GM13977 (cell line): ENCODE measurements at regions not wholly inside any gene's neighbourhood (a gene's known extent, or its start where the extent isn't known, plus 50 kb on each side); places are given as distances from the start of the nearest gene placed in this dataset.
A peak's percentile ranks its signal among the peaks of the same experiment; 100 is the strongest.
"Not testable (repeated sequence)": the region's sequence is repeated elsewhere in the genome, so short reads cannot be mapped to it uniquely, and the experiment has no call there.

Experiments used
- DNase-seq: peaks from one replicate; pipeline ENCODE4 v3.0.0; 2012; ENCODE audit warnings: low spot score
- in situ Hi-C: fragments of 300-500 bp; cut with MboI; formaldehyde crosslinking; loops from one replicate; pipeline ENCODE4 v1.12.0; 2022; ENCODE audit warnings: low sequenced_read_pairs, low pct_unique_long_range_greater_than_20kb, mixed read lengths, inconsistent platforms; ENCODE audit not compliant: unreplicated experiment
- TF ChIP-seq, protein P1 (sequence below): IDR thresholded peaks from 2 replicates; pipeline ENCODE4 v1.5.1; 2012; ENCODE audit warnings: mild to moderate bottlenecking, control low read depth; ENCODE audit not compliant: insufficient read depth; ENCODE audit errors: extremely low read depth, missing control alignments

DNA sequence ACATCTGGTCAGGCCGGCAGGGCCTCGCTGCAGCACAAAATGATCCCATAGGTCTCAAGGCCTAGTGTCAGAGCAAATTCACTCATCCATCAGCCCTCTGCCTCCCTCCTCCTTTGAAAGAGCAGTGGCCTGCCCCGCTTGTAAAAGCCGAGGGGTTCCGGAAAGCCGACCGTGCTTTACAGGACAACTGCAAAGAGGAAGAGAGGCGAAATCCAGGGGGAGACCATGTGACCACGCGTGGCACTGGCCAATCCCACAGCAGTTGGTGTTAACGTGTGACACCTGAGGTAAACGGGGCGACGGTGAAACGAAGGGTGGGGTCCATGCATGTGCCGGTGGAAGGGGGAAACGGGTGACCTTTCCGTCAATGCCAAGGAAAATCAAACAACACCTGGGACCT lies 688.6 kb upstream of the TPTE start:
- DNase-seq, in situ Hi-C loops: not testable (repeated sequence)

- DNase-seq, in situ Hi-C loops: not testable (repeated sequence)
Measured at GRCh38 chr21:9836547-9836946, 684.8 kb upstream of the TPTE start.

- DNase-seq, in situ Hi-C loops: not testable (repeated sequence)
Measured at GRCh38 chr21:9837001-9837400, 684.4 kb upstream of the TPTE start.

GRCh38 chr21:9837526-9837925 lies 683.9 kb upstream of the TPTE start:
- in situ Hi-C loops, DNase-seq: not testable (repeated sequence)

DNA sequence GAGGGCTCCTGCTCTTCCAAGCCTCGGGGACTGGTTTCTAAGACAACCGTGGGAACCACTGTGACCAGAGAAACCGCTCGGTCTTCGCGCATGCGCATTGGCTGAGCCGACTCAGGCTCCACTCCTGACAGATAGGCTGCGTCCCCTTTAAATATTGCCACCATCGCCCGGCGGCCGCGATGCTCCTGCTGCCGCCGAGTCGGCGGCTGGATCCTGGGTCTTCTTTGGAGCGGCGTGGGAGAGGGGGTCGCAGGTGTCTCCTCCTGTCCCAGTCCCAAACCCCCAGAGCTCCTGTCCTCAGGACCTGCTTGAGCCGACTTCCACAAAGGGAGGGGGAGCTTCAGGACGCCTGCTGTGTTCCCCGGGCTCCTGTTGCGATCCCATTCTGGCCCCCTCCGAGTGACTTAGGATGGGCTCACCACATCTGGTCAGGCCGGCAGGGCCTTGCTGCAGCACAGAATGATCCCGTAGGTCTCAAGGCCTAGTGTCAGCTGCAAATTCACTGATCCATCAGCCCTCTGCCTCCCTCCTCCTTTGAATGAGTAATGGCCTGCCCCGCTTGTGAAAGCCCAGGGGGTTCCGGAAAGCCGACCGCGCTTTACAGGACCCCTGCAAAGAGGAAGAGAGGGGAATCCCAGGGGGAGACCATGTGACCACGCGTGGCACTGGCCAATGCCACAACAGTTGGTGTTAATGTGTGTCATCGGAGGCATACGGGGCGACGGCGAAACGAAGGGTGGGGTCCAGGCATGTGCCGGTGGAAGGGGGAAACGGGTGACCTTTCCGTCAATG lies 683.2 kb upstream of the TPTE start:
- DNase-seq, result peak; percentile 12
- TF ChIP-seq, protein P1, sequence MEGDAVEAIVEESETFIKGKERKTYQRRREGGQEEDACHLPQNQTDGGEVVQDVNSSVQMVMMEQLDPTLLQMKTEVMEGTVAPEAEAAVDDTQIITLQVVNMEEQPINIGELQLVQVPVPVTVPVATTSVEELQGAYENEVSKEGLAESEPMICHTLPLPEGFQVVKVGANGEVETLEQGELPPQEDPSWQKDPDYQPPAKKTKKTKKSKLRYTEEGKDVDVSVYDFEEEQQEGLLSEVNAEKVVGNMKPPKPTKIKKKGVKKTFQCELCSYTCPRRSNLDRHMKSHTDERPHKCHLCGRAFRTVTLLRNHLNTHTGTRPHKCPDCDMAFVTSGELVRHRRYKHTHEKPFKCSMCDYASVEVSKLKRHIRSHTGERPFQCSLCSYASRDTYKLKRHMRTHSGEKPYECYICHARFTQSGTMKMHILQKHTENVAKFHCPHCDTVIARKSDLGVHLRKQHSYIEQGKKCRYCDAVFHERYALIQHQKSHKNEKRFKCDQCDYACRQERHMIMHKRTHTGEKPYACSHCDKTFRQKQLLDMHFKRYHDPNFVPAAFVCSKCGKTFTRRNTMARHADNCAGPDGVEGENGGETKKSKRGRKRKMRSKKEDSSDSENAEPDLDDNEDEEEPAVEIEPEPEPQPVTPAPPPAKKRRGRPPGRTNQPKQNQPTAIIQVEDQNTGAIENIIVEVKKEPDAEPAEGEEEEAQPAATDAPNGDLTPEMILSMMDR, result no peak
- in situ Hi-C loops, result no loop called here

DNA sequence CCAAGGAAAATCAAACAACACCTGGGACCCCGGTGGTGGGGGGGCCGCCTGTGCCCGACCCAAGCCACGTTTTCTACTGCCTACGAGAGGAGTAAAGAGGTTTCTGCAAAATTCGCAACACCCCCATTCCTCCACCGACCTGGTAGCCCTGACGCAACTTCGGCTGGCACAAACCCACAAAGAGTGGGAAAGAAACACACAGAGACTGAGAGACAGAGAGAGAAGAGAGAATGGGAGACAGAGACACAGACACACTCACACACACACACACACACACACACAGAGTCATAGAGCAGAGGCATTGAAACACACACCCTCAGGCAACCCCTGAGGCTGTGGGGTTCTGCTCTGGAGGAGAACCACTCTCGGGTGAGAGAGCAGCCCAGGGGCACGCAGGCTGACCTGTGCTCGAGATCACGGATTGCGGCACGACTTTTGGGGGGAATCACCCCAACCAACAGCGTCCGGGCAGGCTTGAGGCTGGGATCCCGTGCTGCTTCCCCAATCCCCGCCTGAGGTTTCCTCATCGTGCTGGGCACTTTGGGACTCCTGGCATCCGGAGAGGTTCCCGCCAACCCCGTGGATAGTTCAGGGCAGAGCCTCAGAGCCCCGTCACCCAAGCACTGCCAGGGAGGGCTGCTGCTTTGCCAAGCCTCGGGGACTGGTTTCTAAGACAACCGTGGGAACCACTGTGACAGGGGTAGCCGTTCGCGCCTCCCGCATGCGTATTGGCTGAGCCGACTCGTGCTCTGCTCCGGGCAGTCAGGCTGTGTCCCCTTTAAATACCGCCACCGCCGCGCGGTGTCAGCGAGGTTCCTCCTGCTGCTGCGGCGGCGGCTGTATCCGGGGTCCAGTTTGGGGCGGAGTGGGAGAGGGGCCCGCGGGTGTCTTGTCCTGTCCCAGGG lies 682.4 kb upstream of the TPTE start:
- in situ Hi-C loops, result no loop called here
- TF ChIP-seq, protein P1, result no peak
- DNase-seq, result peak; percentile 12

GRCh38 chr21:9844106-9844505 lies 677.3 kb upstream of the TPTE start:
- in situ Hi-C loops, DNase-seq: not testable (repeated sequence)

- in situ Hi-C loops, DNase-seq: not testable (repeated sequence)
Measured at GRCh38 chr21:9847511-9847910, 673.9 kb upstream of the TPTE start.

DNA sequence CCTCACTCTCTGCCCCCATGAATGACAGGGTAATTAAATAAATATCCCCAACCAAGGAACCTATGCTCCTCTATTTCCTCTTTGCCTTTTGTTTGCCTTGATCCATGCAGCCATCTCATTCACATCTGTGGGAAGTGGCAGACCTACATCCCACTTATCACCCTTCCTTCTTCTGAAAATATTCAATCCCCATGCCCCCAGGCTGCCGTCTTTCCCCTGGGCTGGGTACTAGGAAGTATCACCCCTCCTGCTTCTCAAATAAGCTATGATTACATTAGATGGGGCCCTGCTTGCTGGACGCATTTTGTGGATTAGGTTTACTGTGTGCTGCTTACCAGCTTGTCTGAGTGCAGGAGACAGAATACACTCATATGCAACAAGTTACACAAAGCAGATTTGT lies 670.2 kb upstream of the TPTE start:
- DNase-seq, in situ Hi-C loops: not testable (repeated sequence)

- in situ Hi-C loops, DNase-seq: not testable (repeated sequence)
Measured at GRCh38 chr21:9851695-9852094, 669.7 kb upstream of the TPTE start.

GRCh38 chr21:9857563-9857962 lies 663.8 kb upstream of the TPTE start:
- in situ Hi-C loops, DNase-seq: not testable (repeated sequence)

DNA sequence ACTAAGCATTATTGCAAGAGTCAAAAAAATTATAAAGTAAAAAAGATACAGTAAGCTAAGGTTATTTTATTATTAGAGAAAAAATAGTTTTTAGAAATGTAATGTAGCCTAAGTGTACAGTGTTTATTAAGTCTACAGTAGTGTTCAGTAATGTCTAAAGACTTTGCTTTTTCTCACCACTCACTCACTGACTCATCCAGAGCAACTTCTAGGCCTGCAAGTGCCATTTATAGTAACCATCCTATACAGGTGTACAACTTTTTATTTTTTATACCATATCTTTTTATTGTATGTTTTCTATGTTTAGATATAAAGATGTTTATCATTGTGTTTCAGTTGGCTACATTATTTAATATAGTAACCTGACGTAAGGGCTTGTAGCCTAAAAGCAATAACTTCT lies 661.5 kb upstream of the TPTE start:
- DNase-seq, in situ Hi-C loops: not testable (repeated sequence)

- in situ Hi-C loops, DNase-seq: not testable (repeated sequence)
Measured at GRCh38 chr21:9862456-9862855, 658.9 kb upstream of the TPTE start.

- in situ Hi-C loops, result not testable (repeated sequence)
Measured at GRCh38 chr21:9867815-9868214, 653.6 kb upstream of the TPTE start.

GRCh38 chr21:9873096-9873495 lies 648.3 kb upstream of the TPTE start:
- in situ Hi-C loops, DNase-seq: not testable (repeated sequence)

More at GRCh38 chr21:9867815-9868214, 653.6 kb upstream of the TPTE start:
- not testable (repeated sequence) for DNase-seq
